ENCODE measurements at regions not wholly inside any gene's neighbourhood (a gene's known extent, or its start where the extent isn't known, plus 50 kb on each side); places are given as distances from the start of the nearest gene placed in this dataset.

DNA sequence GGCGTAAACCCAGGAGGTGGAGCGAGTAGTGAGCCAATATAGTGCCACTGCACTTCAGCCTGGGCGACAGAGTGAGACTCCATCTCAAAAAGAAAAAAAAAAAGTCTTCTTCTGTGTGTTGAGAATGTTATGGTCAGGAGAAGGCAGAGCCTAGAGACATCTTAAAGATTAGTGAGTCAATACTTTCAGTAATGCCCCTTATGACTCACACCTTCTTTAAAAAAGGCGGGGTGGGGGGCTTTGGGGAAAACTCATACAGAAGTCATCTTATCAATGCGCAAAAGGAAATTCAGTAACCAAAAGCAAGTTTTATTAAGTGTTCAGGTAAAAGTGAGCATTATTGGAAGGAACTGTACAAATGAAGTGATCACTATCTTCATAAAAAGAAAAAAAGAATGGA, 1369.8 kb upstream of the LRRTM3 start:
- TF ChIP-seq, protein P1, sequence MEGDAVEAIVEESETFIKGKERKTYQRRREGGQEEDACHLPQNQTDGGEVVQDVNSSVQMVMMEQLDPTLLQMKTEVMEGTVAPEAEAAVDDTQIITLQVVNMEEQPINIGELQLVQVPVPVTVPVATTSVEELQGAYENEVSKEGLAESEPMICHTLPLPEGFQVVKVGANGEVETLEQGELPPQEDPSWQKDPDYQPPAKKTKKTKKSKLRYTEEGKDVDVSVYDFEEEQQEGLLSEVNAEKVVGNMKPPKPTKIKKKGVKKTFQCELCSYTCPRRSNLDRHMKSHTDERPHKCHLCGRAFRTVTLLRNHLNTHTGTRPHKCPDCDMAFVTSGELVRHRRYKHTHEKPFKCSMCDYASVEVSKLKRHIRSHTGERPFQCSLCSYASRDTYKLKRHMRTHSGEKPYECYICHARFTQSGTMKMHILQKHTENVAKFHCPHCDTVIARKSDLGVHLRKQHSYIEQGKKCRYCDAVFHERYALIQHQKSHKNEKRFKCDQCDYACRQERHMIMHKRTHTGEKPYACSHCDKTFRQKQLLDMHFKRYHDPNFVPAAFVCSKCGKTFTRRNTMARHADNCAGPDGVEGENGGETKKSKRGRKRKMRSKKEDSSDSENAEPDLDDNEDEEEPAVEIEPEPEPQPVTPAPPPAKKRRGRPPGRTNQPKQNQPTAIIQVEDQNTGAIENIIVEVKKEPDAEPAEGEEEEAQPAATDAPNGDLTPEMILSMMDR (IDR thresholded peaks at IDR 0.05; ENCODE audit: low read length): no peak
- no peak for TF ChIP-seq EZH2 (IDR thresholded peaks at IDR 0.05; ENCODE audit: borderline replicate concordance, low read length)
